VCaP (cell line): ENCODE measurements at regions not wholly inside any gene's neighbourhood (a gene's known extent, or its start where the extent isn't known, plus 50 kb on each side); places are given as distances from the start of the nearest gene placed in this dataset.
"Not testable (repeated sequence)": the region's sequence is repeated elsewhere in the genome, so short reads cannot be mapped to it uniquely, and the experiment has no call there.

Experiments
- H3K27ac ChIP-seq: fragments of 450-650 bp; 2 replicates; pipeline ENCODE4 v1.5.1; 2017
- TF ChIP-seq, protein P1 (sequence below): fragments of 450-650 bp; conservative IDR thresholded peaks from 2 replicates; pipeline ENCODE4 v1.5.1; 2017; ENCODE audit warnings: mild to moderate bottlenecking, moderate library complexity

DNA sequence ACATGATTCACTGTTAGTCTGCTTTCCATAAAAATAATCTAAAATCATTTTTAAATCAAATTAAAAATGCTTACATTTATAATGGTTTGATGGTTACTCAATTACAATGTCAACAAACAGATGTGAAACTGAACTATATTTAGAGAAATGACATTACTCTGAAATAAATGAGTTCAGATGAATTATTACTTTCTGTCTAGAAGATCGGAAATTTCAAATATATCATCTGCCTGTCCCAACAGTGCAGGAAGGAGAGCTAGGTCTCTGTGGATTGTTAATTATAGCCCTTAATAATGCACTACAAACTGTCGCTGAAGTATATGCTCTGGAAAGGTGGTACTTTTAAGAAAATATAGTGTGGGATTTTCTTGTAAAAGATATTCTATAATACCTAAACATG is 109.8 kb downstream of the DSEL start:
- no peak overlapping the region for H3K27ac ChIP-seq
- TF ChIP-seq, protein P1, sequence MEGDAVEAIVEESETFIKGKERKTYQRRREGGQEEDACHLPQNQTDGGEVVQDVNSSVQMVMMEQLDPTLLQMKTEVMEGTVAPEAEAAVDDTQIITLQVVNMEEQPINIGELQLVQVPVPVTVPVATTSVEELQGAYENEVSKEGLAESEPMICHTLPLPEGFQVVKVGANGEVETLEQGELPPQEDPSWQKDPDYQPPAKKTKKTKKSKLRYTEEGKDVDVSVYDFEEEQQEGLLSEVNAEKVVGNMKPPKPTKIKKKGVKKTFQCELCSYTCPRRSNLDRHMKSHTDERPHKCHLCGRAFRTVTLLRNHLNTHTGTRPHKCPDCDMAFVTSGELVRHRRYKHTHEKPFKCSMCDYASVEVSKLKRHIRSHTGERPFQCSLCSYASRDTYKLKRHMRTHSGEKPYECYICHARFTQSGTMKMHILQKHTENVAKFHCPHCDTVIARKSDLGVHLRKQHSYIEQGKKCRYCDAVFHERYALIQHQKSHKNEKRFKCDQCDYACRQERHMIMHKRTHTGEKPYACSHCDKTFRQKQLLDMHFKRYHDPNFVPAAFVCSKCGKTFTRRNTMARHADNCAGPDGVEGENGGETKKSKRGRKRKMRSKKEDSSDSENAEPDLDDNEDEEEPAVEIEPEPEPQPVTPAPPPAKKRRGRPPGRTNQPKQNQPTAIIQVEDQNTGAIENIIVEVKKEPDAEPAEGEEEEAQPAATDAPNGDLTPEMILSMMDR, result no peak

DNA sequence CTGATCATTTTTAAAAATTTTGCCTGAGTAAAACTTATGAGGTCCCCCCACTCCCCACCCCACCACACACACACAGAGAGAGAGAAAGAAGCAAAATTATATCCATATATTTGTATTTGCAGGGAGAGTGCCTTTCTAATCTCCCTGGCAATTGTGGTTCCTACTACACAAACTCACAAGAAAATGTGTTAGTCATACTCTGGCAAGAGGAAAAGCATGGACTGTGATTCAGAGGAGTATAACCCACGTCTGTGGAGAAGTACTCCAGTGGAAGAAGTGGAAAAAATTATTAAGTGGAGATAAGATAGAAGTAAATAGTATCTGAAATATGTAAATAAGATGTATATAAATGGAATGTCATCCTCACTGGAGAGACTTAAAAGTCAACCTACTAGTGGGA is 114.0 kb downstream of the DSEL start:
- TF ChIP-seq, protein P1, result no peak
- H3K27ac ChIP-seq, result no peak overlapping the region

DNA sequence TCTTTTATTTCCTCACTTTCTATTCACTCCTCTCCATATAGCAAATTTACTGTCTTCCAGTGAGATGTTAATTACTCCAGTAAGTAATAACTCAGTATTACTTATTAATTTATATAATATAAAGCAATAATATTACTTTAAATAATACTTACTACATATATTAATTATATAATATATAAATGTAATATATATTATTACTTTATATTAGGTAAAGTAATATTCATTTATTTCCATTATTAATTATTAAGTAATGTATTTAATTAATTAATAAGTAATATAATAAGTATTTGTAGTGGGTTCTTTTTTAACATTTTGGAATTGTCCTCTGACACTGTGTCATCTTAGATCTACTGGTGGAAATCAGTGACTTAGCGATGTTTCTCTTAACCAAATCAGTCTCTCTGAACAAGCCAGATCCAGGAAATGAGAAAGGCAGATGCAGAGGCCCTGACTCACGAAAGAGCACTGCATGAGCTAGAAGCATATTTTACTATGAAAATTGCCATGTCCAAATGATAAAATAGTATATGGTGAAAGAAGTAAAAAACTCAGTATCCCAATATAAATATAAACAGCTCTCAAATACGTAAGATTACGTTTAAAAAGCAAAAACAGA is 115.9 kb downstream of the DSEL start:
- TF ChIP-seq, protein P1, result no peak
- H3K27ac ChIP-seq, result no peak overlapping the region

DNA sequence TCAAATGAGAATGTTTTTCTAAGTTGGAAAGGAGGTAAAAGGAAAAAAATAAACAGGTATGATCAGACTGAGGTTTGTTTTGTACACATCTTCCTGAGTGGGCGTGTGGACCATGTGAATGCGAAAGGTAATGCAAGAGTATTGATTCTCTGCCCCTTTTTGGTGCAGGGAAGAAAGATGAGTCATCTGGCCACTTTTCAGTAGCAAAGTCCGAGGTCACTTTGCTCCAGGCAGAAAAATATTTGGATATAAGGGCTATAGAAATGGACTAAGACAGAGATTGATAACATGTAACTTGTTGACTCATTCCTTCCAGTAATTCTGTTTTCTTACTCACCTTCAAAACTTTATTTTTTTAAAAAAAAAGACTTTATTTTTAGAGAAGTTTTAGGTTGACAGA is 130.5 kb downstream of the DSEL start:
- TF ChIP-seq, protein P1, result no peak
- no peak overlapping the region for H3K27ac ChIP-seq

DNA sequence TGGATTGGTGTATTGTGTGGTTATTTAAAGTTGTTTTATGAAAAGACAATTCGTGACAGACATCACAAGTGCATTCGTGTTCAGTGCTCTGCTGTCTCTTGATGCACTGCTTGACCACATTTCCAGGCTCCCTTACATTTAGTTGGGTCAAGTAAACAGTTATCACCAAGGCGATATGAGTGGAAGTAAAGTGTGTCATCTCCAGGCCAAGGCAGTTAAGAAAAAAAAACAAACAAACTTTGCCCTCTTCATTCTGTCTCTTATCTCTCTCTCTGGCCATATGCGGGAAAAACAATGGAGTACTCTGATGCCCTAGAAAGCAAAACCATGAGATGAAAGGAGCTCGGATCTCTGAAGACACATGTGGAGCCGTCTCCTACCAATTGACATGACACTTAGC is 131.1 kb downstream of the DSEL start:
- no peak overlapping the region for H3K27ac ChIP-seq
- TF ChIP-seq, protein P1, result no peak

DNA sequence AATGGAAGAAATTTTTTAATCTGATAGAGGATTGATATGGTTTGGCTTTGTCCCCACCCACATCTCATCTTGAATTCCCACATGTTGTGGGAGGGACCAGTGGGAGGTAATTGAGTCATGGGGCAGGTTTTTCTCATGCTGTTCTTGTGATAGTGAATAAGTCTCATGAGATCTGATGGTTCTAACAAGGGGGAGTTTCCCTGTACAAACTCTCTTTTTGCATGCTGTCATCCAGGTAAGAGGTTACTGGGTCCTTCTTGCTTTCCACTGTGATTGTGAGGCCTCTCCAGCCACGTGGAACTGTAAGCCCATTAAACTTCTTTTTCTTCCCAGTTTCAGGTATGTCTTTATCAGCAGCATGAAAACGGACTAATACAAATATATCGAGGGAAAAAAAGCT is 132.5 kb downstream of the DSEL start:
- not testable (repeated sequence) for H3K27ac ChIP-seq

DNA sequence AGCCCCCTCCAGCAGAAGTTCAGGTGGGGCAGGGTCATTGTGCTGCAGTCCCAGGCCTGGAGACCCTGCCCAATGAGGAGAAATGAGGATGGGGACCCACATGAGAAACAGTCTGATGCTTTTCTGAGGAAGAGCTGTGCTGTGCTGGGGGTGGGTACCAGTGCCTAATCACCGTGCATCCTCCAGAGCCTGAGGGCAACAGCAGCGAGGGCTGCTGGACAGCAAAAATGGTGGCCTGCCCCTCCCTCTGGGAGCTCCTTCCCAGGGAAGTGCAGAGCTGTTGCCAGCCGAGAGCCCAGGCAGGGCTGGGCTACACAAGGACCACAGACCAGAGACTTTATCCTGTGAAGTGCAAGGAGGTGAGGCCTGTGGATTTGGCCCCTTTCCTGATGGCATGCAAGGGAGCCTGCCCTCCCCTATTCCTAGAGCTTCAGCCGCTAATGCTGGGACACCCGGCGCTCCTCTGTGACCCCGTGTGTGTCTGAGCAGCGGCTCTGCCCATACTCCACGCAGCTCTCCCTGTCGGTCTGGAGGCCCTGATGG is 134.8 kb downstream of the DSEL start:
- no peak overlapping the region for H3K27ac ChIP-seq
- TF ChIP-seq, protein P1, result no peak

DNA sequence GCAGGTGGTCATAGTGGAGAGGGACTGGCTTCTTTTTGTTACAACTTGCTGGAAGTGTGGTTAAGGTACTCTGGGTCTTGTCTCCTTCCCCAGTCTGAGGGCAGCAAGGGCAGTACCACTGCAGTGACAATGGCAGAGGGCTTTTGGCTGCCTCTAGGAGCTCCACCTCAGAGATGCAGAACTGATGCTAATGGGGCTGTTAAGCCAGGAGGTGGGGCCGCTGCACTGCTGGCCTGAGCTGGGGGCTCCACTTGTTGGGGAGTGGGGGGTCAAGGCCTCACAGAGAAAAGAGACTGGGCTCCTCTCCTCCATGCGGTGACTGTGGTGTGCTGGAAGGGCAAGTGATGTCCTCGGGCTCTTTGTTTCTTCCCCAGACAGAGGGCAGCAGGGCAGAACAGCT is 135.7 kb downstream of the DSEL start:
- TF ChIP-seq, protein P1, result no peak
- H3K27ac ChIP-seq, result no peak overlapping the region
